HEK293 (cell line): ENCODE measurements at regions not wholly inside any gene's neighbourhood (a gene's known extent, or its start where the extent isn't known, plus 50 kb on each side); places are given as distances from the start of the nearest gene placed in this dataset.

Experiments
- CTCF ChIA-PET: fragments of 350-600 bp; formaldehyde crosslinking; extraction: SDS; loops from one replicate; lab custom pipeline; 2021; ENCODE audit warnings: antibody characterized with exemption; lab: Yijun Ruan, JAX
- POLR2A ChIA-PET: fragments of 300-600 bp; formaldehyde crosslinking; extraction: SDS; loops from one replicate; lab custom pipeline; 2020; ENCODE audit warnings: antibody characterized with exemption, inconsistent platforms; lab: Yijun Ruan, JAX
- H3K27ac ChIP-seq: fragments of 200-500 bp; sonication (Bioruptor generic); 2 replicates; pipeline ENCODE4 v1.5.1; 2014; ENCODE audit warnings: low read depth, low read length, control low read depth, inconsistent platforms; ENCODE audit errors: extremely low read depth
- H3K36me3 ChIP-seq, 2 experiments: fragments of 200-500 bp in 1 of 2; sonication (Bioruptor generic) in 1 of 2; 1 replicate in 1 of 2; 2 replicates in 1 of 2; pipeline ENCODE4 v1.5.1; 2014 to 2017; ENCODE audit warnings: inconsistent platforms in 2 of 2, low read length in 2 of 2; ENCODE audit not compliant: control insufficient read depth in 2 of 2, insufficient read depth in 1 of 2
- H3K4me1 ChIP-seq: fragments of 200-500 bp; sonication (Bioruptor generic); 2 replicates; pipeline ENCODE4 v1.5.1; 2014; ENCODE audit warnings: mild to moderate bottlenecking, low read length, inconsistent platforms; ENCODE audit not compliant: control insufficient read depth, insufficient read depth
- H3K4me3 ChIP-seq: 2 replicates; pipeline ENCODE4 v1.5.1; 2011; ENCODE audit warnings: low read depth, mild to moderate bottlenecking, control low read depth, low read length, moderate library complexity
- H3K9me3 ChIP-seq: fragments of 200-500 bp; sonication (Bioruptor generic); 2 replicates; pipeline ENCODE4 v1.5.1; 2014; ENCODE audit warnings: low read depth, low read length, inconsistent platforms; ENCODE audit not compliant: control insufficient read depth, insufficient read depth
- CTCF ChIP-seq: fragments of 450-650 bp; formaldehyde crosslinking; IDR thresholded peaks from 2 replicates; pipeline ENCODE4 v1.5.1; 2016; ENCODE audit warnings: missing biosample characterization, missing genetic modification characterization
- KLF1 ChIP-seq: fragments of 450-650 bp; formaldehyde crosslinking; IDR thresholded peaks from 2 replicates; pipeline ENCODE4 v1.5.1; 2016; ENCODE audit warnings: missing biosample characterization, missing genetic modification characterization
- PBX3 ChIP-seq: sonication (generic); formaldehyde crosslinking; IDR thresholded peaks from 2 replicates; pipeline ENCODE4 v1.8.1; 2022; ENCODE audit warnings: mild to moderate bottlenecking, moderate library complexity, missing genetic modification reagents
- SP3 ChIP-seq: fragments of 450-650 bp; formaldehyde crosslinking; IDR thresholded peaks from 2 replicates; pipeline ENCODE4 v1.5.1; 2016; ENCODE audit warnings: missing biosample characterization, missing genetic modification characterization
- TRIM28 ChIP-seq: IDR thresholded peaks from 2 replicates; pipeline ENCODE4 v1.6.1; 2011; ENCODE audit warnings: low read length, control low read depth, borderline replicate concordance
- TSHZ1 ChIP-seq: fragments of 450-650 bp; formaldehyde crosslinking; IDR thresholded peaks from 2 replicates; pipeline ENCODE4 v1.5.1; 2016; ENCODE audit warnings: missing biosample characterization, missing genetic modification characterization, borderline replicate concordance
- YY1 ChIP-seq: fragments of 450-650 bp; formaldehyde crosslinking; IDR thresholded peaks from 2 replicates; pipeline ENCODE4 v1.5.1; 2018; ENCODE audit warnings: missing biosample characterization, missing genetic modification characterization
- ZBTB17 ChIP-seq: fragments of 450-650 bp; formaldehyde crosslinking; IDR thresholded peaks from 2 replicates; pipeline ENCODE4 v1.5.1; 2016; ENCODE audit warnings: missing biosample characterization, missing genetic modification characterization
- ZBTB6 ChIP-seq: fragments of 450-650 bp; formaldehyde crosslinking; IDR thresholded peaks from 2 replicates; pipeline ENCODE4 v1.5.1; 2017; ENCODE audit warnings: missing biosample characterization, missing genetic modification characterization
- ZNF140 ChIP-seq: fragments of 450-650 bp; formaldehyde crosslinking; IDR thresholded peaks from 2 replicates; pipeline ENCODE4 v1.5.1; 2016; ENCODE audit warnings: missing biosample characterization, missing genetic modification characterization
- ZNF2 ChIP-seq: fragments of 450-650 bp; formaldehyde crosslinking; IDR thresholded peaks from 2 replicates; pipeline ENCODE4 v1.5.1; 2016; ENCODE audit warnings: missing biosample characterization, missing genetic modification characterization
- ZNF202 ChIP-seq: fragments of 450-650 bp; formaldehyde crosslinking; IDR thresholded peaks from 2 replicates; pipeline ENCODE4 v1.5.1; 2016; ENCODE audit warnings: missing biosample characterization, missing genetic modification characterization, borderline replicate concordance
- ZNF350 ChIP-seq: fragments of 450-650 bp; formaldehyde crosslinking; IDR thresholded peaks from 2 replicates; pipeline ENCODE4 v1.5.0; 2017; ENCODE audit warnings: missing biosample characterization, mild to moderate bottlenecking, missing genetic modification characterization
- ZNF391 ChIP-seq: fragments of 450-650 bp; formaldehyde crosslinking; IDR thresholded peaks from 2 replicates; pipeline ENCODE4 v1.5.1; 2016; ENCODE audit warnings: low read depth, missing biosample characterization, missing genetic modification characterization, borderline replicate concordance
- ZNF626 ChIP-seq: fragments of 450-650 bp; sonication (Bioruptor Pico); formaldehyde crosslinking; IDR thresholded peaks from 2 replicates; pipeline ENCODE4 v1.5.1; 2018; ENCODE audit warnings: missing biosample characterization, missing genetic modification characterization, inconsistent platforms
- ZNF776 ChIP-seq: fragments of 450-650 bp; formaldehyde crosslinking; IDR thresholded peaks from 2 replicates; pipeline ENCODE4 v1.5.0; 2017; ENCODE audit warnings: missing biosample characterization, missing genetic modification characterization, borderline replicate concordance
- ZNF777 ChIP-seq: fragments of 450-650 bp; formaldehyde crosslinking; IDR thresholded peaks from 2 replicates; pipeline ENCODE4 v1.5.1; 2017; ENCODE audit warnings: missing biosample characterization, missing genetic modification characterization, borderline replicate concordance
- ZNF843 ChIP-seq: fragments of 450-650 bp; formaldehyde crosslinking; IDR thresholded peaks from 2 replicates; pipeline ENCODE4 v1.5.1; 2016; ENCODE audit warnings: missing biosample characterization, missing genetic modification characterization
- ZSCAN30 ChIP-seq: fragments of 450-650 bp; IDR thresholded peaks from 2 replicates; pipeline ENCODE4 v1.5.1; 2018; ENCODE audit warnings: missing biosample characterization, mild to moderate bottlenecking, missing genetic modification characterization, moderate library complexity
- TF ChIP-seq, protein P1 (sequence below): fragments of 450-650 bp; IDR thresholded peaks from 2 replicates; pipeline ENCODE4 v1.5.1; 2018; ENCODE audit warnings: missing biosample characterization, mild to moderate bottlenecking, missing genetic modification characterization

DNA sequence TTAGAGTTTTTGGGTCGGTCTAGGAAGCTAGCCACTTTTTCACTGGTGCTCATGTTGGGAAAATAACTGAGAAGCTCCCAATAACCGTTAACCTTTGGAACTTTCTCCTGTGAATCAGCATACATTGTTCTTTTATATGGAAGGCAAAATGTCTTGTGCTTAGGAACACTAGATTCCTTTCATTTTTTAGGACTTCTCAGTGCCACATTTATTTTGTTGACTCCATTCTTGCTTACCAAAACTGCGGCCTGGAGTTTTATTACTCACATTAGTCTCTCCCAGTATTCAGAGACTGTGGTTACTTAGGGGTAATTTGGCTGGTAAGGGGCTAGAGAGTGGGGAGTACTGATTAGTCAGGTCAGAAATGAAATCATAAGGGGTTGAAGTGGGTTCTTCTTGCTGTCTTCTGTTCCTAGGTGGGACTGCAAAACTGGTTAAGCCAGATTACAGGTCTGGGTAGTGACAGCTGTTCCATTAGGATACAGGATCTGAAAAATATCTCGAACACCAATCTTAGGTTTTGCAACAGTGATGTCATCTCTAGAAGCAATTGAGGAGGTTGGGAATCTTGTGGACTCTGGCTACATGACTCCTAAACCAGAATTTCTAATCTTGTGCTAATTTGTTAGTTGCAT is 631.4 kb upstream of the LUZP2 start:
- TF ChIP-seq ZNF391 (tag by site-specific recombination): no peak
- TF ChIP-seq TSHZ1: no peak
- TF ChIP-seq ZNF843 (tag by site-specific recombination): no peak
- TF ChIP-seq ZSCAN30 (tag by site-specific recombination): no peak
- no peak for TF ChIP-seq ZNF626 (tag by site-specific recombination)
- TF ChIP-seq, protein P1, sequence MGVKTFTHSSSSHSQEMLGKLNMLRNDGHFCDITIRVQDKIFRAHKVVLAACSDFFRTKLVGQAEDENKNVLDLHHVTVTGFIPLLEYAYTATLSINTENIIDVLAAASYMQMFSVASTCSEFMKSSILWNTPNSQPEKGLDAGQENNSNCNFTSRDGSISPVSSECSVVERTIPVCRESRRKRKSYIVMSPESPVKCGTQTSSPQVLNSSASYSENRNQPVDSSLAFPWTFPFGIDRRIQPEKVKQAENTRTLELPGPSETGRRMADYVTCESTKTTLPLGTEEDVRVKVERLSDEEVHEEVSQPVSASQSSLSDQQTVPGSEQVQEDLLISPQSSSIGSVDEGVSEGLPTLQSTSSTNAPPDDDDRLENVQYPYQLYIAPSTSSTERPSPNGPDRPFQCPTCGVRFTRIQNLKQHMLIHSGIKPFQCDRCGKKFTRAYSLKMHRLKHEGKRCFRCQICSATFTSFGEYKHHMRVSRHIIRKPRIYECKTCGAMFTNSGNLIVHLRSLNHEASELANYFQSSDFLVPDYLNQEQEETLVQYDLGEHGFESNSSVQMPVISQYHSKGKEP (tag by site-specific recombination): no peak
- TF ChIP-seq ZNF140: no peak
- TF ChIP-seq ZNF776: no peak
- TF ChIP-seq ZBTB17: no peak
- no peak for TF ChIP-seq KLF1 (tag by site-specific recombination)
- no peak for TF ChIP-seq PBX3 (CRISPR knock-in tag)
- TF ChIP-seq SP3 (tag by site-specific recombination): no peak
- POLR2A ChIA-PET: no interaction called here
- H3K4me3 ChIP-seq: no peak overlapping the region
- no peaks in the 10 kb centered on the region for H3K4me1 ChIP-seq
- no peaks in the 10 kb centered on the region for H3K9me3 ChIP-seq
- no peaks in the 10 kb centered on the region for H3K36me3 ChIP-seq
- no peak overlapping the region for H3K27ac ChIP-seq
- CTCF ChIA-PET: no interaction called here

GRCh38 chr11:23866641-23867040 is 630.2 kb upstream of the LUZP2 start:
- CTCF ChIA-PET: no interaction called here
- no peak overlapping the region for H3K4me3 ChIP-seq
- H3K36me3 ChIP-seq: no peaks in the 10 kb centered on the region
- no peak overlapping the region for H3K27ac ChIP-seq
- H3K4me1 ChIP-seq: no peaks in the 10 kb centered on the region
- H3K9me3 ChIP-seq: no peaks in the 10 kb centered on the region
- POLR2A ChIA-PET: no interaction called here
- TF ChIP-seq PBX3 (CRISPR knock-in tag) (no peak), ZBTB6 (no peak), TRIM28 (no peak), ZNF2 (tag by site-specific recombination) (no peak), ZNF777 (no peak), ZNF350 (no peak), ZNF843 (tag by site-specific recombination) (no peak), CTCF (tag by site-specific recombination) (no peak), ZNF202 (tag by site-specific recombination) (no peak), YY1 (no peak)
